NCI-H226 (cell line): ENCODE measurements at regions not wholly inside any gene's neighbourhood (a gene's known extent, or its start where the extent isn't known, plus 50 kb on each side); places are given as distances from the start of the nearest gene placed in this dataset.

Experiments
- DNase-seq: peaks from one replicate; pipeline ENCODE4 v3.0.0-alpha.2; 2015

GRCh38 chr3:117874904-117875874 is 1159.5 kb downstream of the IGSF11 start:
- DNase-seq: no peak

- no peak for DNase-seq
These were observed 1158.8 kb downstream of the IGSF11 start for GRCh38 chr3:117875887-117876286.

- no peak for DNase-seq
These were observed 1154.0 kb downstream of the IGSF11 start for GRCh38 chr3:117880638-117881037.

GRCh38 chr3:117881210-117881609 is 1153.4 kb downstream of the IGSF11 start:
- DNase-seq: no peak

- DNase-seq: no peak
These were observed 1149.6 kb downstream of the IGSF11 start for GRCh38 chr3:117885011-117885441.

- no peak for DNase-seq
These were observed 1148.5 kb downstream of the IGSF11 start for GRCh38 chr3:117886147-117886546.

GRCh38 chr3:117887031-117887430 is 1147.6 kb downstream of the IGSF11 start:
- no peak for DNase-seq

- DNase-seq: no peak
These were observed 1146.7 kb downstream of the IGSF11 start for GRCh38 chr3:117887901-117888300.

GRCh38 chr3:117892431-117892841 is 1142.2 kb downstream of the IGSF11 start:
- DNase-seq: no peak

GRCh38 chr3:117893001-117893400 is 1141.6 kb downstream of the IGSF11 start:
- DNase-seq: no peak

- no peak for DNase-seq
These were observed 1141.0 kb downstream of the IGSF11 start for GRCh38 chr3:117893638-117894037.

- no peak for DNase-seq
These were observed 1135.7 kb downstream of the IGSF11 start for GRCh38 chr3:117898722-117899522.

- DNase-seq: no peak
These were observed 1131.4 kb downstream of the IGSF11 start for GRCh38 chr3:117903226-117903625.

- no peak for DNase-seq
These were observed 1123.7 kb downstream of the IGSF11 start for GRCh38 chr3:117910820-117911521.

GRCh38 chr3:117912352-117912751 is 1122.3 kb downstream of the IGSF11 start:
- DNase-seq: no peak

- DNase-seq: no peak
These were observed 1120.0 kb downstream of the IGSF11 start for GRCh38 chr3:117914540-117915100.

- no peak for DNase-seq
These were observed 1117.8 kb downstream of the IGSF11 start for GRCh38 chr3:117916839-117917238.

GRCh38 chr3:117919621-117920020 is 1115.0 kb downstream of the IGSF11 start:
- no peak for DNase-seq

- no peak for DNase-seq
These were observed 1114.3 kb downstream of the IGSF11 start for GRCh38 chr3:117920253-117920898.

- no peak for DNase-seq
These were observed 1113.2 kb downstream of the IGSF11 start for GRCh38 chr3:117921411-117921810.

GRCh38 chr3:117922039-117922438 is 1112.6 kb downstream of the IGSF11 start:
- no peak for DNase-seq

GRCh38 chr3:117926819-117927218 is 1107.8 kb downstream of the IGSF11 start:
- DNase-seq: no peak
